Colonic mucosa (tissue), 4 donors: ENCODE measurements at regions not wholly inside any gene's neighbourhood (a gene's known extent, or its start where the extent isn't known, plus 50 kb on each side); places are given as distances from the start of the nearest gene placed in this dataset.

ENCODE experiments used
- DNase-seq: peaks from one replicate; pipeline ENCODE4 v3.0.0-alpha.2; 2020
- H3K27ac ChIP-seq: fragments of 200-600 bp; one replicate; pipeline ENCODE4 v1.8.0; 2021
- H3K27me3 ChIP-seq: fragments of 200-600 bp; one replicate; pipeline ENCODE4 v1.8.0; 2021
- H3K36me3 ChIP-seq: fragments of 200-600 bp; one replicate; pipeline ENCODE4 v1.8.0; 2021
- H3K4me1 ChIP-seq: fragments of 200-600 bp; one replicate; pipeline ENCODE4 v1.8.0; 2021; ENCODE audit warnings: mild to moderate bottlenecking
- H3K4me3 ChIP-seq: fragments of 200-600 bp; one replicate; pipeline ENCODE4 v1.8.0; 2021
- H3K9ac ChIP-seq, 2 donors: one replicate each; pipeline ENCODE4 v1.7.0; 2013; ENCODE audit warnings: control low read depth in 2 of 2, low read depth in 2 of 2, low read length in 2 of 2
- H3K9me3 ChIP-seq: fragments of 200-600 bp; one replicate; pipeline ENCODE4 v1.8.0; 2021
- CTCF ChIP-seq: fragments of 200-600 bp; IDR thresholded peaks from one replicate; pipeline ENCODE4 v1.8.0; 2022; ENCODE audit warnings: antibody characterized with exemption, mild to moderate bottlenecking
- intact Hi-C: fragments of 100-400 bp; cut with DNase I; formaldehyde crosslinking; loops from one replicate; pipeline ENCODE4 v1.14.1; 2022
- donor health status: healthy.
- donor health status: DM: no; HTN: no; CAD: no.
- donor health status: DM: no; HTN: no; CAD: no.

- H3K9me3 ChIP-seq, result no peaks in the 10 kb centered on the region
- no peaks in the 10 kb centered on the region for H3K27me3 ChIP-seq
- no peaks in the 10 kb centered on the region for H3K36me3 ChIP-seq
- intact Hi-C loops, result no loop called here
- TF ChIP-seq CTCF, result no peak
- H3K4me1 ChIP-seq, result no peaks in the 10 kb centered on the region
- no peak overlapping the region for H3K4me3 ChIP-seq
- H3K27ac ChIP-seq, result no peak overlapping the region
- no peak for DNase-seq
- no peak overlapping the region for H3K9ac ChIP-seq
Observed at GRCh38 chr6:139542351-139542750, 167.9 kb upstream of the CITED2 start.

GRCh38 chr6:139540894-139541293 is 166.4 kb upstream of the CITED2 start:
- Histone ChIP-seq H3K36me3 (no peaks in the 10 kb centered on the region), H3K27me3 (no peaks in the 10 kb centered on the region), H3K4me1 (peaks cover 6% of the 10 kb centered on the region), H3K4me3 (no peak overlapping the region), H3K27ac (no peak overlapping the region), H3K9ac (no peak overlapping the region), H3K9me3 (no peaks in the 10 kb centered on the region)
- no peak for DNase-seq
- intact Hi-C loops, result no loop called here
- no peak for TF ChIP-seq CTCF

- Histone ChIP-seq H3K9ac (no peak overlapping the region), H3K9me3 (no peaks in the 10 kb centered on the region), H3K27ac (peak overlapping the region; percentile 33), H3K4me1 (peaks cover 6% of the 10 kb centered on the region), H3K36me3 (no peaks in the 10 kb centered on the region), H3K27me3 (no peaks in the 10 kb centered on the region), H3K4me3 (no peak overlapping the region)
- intact Hi-C loops, result no loop called here
- no peak for TF ChIP-seq CTCF
- no peak for DNase-seq
Observed at GRCh38 chr6:139540276-139540675, 165.8 kb upstream of the CITED2 start.

- intact Hi-C loops, result loop anchor here (5.0 to 10.0 kb wide), 2 partner anchors 47 to 305 kb away; no protein-coding TSS in a partner anchor
- peaks cover 6% of the 10 kb centered on the region for H3K4me1 ChIP-seq
- no peaks in the 10 kb centered on the region for H3K36me3 ChIP-seq
- H3K27ac ChIP-seq, result peak overlapping the region; percentile 33
- no peaks in the 10 kb centered on the region for H3K9me3 ChIP-seq
- no peaks in the 10 kb centered on the region for H3K27me3 ChIP-seq
- H3K4me3 ChIP-seq, result no peak overlapping the region
- no peak overlapping the region for H3K9ac ChIP-seq
- TF ChIP-seq CTCF, result no peak
- no peak for DNase-seq
Observed at GRCh38 chr6:139539852-139540251, 165.4 kb upstream of the CITED2 start.

GRCh38 chr6:139538366-139538765 is 163.9 kb upstream of the CITED2 start:
- no peak for TF ChIP-seq CTCF
- Histone ChIP-seq H3K4me1 (peaks cover 13% of the 10 kb centered on the region), H3K9me3 (no peaks in the 10 kb centered on the region), H3K9ac (no peak overlapping the region), H3K27ac (peak overlapping the region; percentile 78), H3K4me3 (no peak overlapping the region), H3K36me3 (no peaks in the 10 kb centered on the region), H3K27me3 (no peaks in the 10 kb centered on the region)
- intact Hi-C loops, result loop anchor here (5.0 to 10.0 kb wide), 2 partner anchors 49 to 306 kb away; no protein-coding TSS in a partner anchor
- no peak for DNase-seq
